Lower lobe of right lung (tissue), 2 donors: ENCODE measurements at regions not wholly inside any gene's neighbourhood (a gene's known extent, or its start where the extent isn't known, plus 50 kb on each side); places are given as distances from the start of the nearest gene placed in this dataset.

Experiments
- ATAC-seq, 2 donors: fragments of 200-7000 bp; cut with Tn5 transposase; one replicate each; pipeline ENCODE4 v1.9.1; 2020 to 2022; ENCODE audit warnings: mild to moderate bottlenecking in 2 of 2, moderate library complexity in 2 of 2
- DNase-seq: peaks from one replicate; pipeline ENCODE4 v3.0.0-alpha.2; 2020
- H3K27ac ChIP-seq: fragments of 200-600 bp; one replicate; pipeline ENCODE4 v1.8.0; 2022
- H3K27me3 ChIP-seq: fragments of 200-600 bp; one replicate; pipeline ENCODE4 v1.8.0; 2022; ENCODE audit warnings: low read depth
- H3K36me3 ChIP-seq: fragments of 200-600 bp; one replicate; pipeline ENCODE4 v1.8.0; 2022; ENCODE audit warnings: mild to moderate bottlenecking
- H3K4me1 ChIP-seq: fragments of 200-600 bp; one replicate; pipeline ENCODE4 v1.8.0; 2022
- H3K4me3 ChIP-seq: fragments of 200-600 bp; one replicate; pipeline ENCODE4 v1.8.0; 2022; ENCODE audit warnings: mild to moderate bottlenecking
- H3K9me3 ChIP-seq: fragments of 200-600 bp; one replicate; pipeline ENCODE4 v1.8.0; 2022
- intact Hi-C: fragments of 100-400 bp; cut with DNase I; formaldehyde crosslinking; loops from one replicate; pipeline ENCODE4 v1.11.0; 2022
- TF ChIP-seq, protein P1 (sequence below): fragments of 200-600 bp; IDR thresholded peaks from one replicate; pipeline ENCODE4 v1.8.0; 2022; ENCODE audit warnings: antibody characterized with exemption, mild to moderate bottlenecking
- donor health status: DM: no; HTN: yes; CAD: no; lungs with severe emphysema.

DNA sequence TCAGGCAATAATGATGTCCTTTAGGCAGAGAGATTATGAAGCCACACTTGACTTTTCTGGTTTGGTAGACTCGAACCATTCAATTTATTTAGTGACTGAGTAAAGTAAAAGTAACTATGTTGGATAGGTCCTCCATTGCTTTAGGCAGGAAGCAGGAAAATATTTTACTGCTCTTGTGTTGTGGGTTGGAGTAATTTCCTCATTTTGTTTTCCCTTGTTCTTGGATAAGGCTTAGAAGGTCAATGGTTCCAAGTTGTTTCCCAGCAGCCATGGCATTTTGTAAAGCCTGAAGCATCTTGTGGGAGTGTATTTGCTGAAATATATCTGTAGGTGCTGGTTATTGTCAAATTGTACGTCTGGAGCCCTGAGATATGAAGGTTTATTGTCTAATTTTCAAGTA, 161.2 kb upstream of the SLC38A2 start:
- Histone ChIP-seq H3K4me1 (peaks cover 4% of the 10 kb centered on the region), H3K27ac (no peak overlapping the region), H3K4me3 (no peak overlapping the region), H3K27me3 (no peaks in the 10 kb centered on the region), H3K9me3 (no peaks in the 10 kb centered on the region), H3K36me3 (no peaks in the 10 kb centered on the region)
- TF ChIP-seq, protein P1, sequence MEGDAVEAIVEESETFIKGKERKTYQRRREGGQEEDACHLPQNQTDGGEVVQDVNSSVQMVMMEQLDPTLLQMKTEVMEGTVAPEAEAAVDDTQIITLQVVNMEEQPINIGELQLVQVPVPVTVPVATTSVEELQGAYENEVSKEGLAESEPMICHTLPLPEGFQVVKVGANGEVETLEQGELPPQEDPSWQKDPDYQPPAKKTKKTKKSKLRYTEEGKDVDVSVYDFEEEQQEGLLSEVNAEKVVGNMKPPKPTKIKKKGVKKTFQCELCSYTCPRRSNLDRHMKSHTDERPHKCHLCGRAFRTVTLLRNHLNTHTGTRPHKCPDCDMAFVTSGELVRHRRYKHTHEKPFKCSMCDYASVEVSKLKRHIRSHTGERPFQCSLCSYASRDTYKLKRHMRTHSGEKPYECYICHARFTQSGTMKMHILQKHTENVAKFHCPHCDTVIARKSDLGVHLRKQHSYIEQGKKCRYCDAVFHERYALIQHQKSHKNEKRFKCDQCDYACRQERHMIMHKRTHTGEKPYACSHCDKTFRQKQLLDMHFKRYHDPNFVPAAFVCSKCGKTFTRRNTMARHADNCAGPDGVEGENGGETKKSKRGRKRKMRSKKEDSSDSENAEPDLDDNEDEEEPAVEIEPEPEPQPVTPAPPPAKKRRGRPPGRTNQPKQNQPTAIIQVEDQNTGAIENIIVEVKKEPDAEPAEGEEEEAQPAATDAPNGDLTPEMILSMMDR = no peak
- ATAC-seq (no peak), DNase-seq (no peak)
- intact Hi-C loops = no loop called here

DNA sequence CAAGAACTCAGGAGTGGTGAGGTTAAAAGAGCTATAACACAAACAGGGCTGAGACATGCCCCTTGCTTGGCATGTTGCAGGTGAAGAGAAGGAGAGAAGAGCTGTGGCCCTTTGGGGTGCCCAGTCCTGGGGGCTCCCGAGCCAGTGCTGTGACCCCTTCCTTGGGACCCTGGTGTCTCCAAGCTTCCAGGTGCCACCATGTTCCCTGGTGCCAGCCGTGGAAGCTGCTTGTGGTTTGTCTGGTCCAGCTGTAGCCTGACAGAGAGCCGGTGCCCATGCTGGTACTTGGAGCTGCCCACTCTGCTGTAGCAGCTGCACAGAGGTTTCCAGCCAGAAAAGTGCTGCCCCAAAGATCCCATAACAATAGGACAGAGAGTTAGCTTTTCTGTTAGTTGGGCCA, 159.2 kb upstream of the SLC38A2 start:
- no peaks in the 10 kb centered on the region for H3K27me3 ChIP-seq
- no peak overlapping the region for H3K4me3 ChIP-seq
- H3K36me3 ChIP-seq = no peaks in the 10 kb centered on the region
- TF ChIP-seq, protein P1 = no peak
- H3K4me1 ChIP-seq = peaks cover 4% of the 10 kb centered on the region
- ATAC-seq (no peak), DNase-seq (no peak)
- H3K9me3 ChIP-seq = no peaks in the 10 kb centered on the region
- intact Hi-C loops = no loop called here
- H3K27ac ChIP-seq = no peak overlapping the region

DNA sequence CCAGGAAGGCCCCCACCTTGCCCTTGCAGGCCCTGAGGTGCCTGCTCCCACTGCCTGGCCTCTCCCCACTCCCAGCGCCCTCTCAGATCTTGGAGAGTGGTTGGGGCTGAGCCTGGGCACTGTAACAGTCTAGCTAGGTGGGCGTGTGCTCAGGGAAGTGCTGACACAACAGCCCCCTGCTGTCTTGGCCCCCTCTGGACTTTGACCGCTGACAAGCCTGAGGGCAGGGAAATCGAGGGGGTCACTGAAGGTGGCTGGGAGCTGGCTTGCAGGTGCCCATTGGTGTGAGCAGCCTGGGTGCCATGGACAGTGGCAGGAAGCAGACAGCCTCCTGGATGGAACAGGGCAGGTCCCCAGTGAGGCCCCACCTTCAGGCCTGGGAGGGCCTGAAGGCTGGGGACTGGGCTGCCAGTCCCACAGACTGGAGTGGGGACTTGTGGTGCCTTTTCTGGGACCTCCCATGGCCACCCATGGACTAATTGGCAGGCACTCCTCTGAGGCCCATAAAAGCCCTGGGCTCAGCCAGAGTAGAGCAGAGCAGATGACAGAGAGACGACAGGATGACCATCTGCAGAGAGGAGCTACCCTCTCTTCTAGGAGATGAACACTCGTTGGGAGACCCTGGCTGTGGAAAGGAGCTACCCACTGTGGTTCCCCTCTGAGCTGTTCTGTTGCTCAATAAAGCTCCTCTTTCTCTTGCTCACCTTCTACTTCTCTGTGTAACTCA, 158.6 kb upstream of the SLC38A2 start:
- intact Hi-C loops = no loop called here
- no peak for DNase-seq
- Histone ChIP-seq H3K9me3 (no peaks in the 10 kb centered on the region), H3K4me3 (no peak overlapping the region), H3K4me1 (peaks cover 4% of the 10 kb centered on the region), H3K27ac (no peak overlapping the region), H3K27me3 (no peaks in the 10 kb centered on the region), H3K36me3 (no peaks in the 10 kb centered on the region)
- no peak for ATAC-seq
- TF ChIP-seq, protein P1 = no peak

DNA sequence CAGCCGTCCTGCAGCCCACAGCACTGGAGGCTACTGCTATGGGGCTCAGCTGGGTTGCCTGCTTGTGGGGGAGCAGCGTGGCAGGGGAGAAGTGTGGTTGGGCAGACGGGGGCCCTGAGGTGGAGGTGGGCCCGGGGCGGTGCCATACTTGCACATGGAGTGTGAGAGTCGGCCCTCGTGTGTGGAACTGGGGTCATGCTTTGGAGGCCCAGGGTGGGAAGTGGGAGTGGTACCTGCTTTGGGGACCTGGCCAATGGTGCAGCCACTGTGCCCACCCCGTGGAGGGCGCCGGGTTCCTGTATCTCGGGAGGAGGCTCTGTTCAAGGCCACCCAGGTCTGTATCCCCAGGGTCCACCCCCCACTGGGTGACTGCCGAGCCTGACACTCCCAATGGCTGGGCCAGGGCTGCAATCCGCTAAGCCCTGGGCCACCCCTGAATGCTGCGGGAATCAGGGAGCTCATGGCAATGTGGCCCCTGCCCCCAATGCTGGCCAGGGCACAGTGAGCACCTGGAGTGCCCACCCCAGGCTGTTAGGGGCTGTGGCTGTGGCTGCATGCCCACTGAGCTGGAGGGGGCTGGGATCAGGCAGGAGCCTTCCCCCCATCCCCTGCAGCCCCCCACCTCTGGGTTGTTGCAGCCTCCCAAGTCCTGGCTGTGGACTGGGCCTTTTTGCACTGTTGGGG, 157.9 kb upstream of the SLC38A2 start:
- Histone ChIP-seq H3K27me3 (no peaks in the 10 kb centered on the region), H3K27ac (no peak overlapping the region), H3K9me3 (no peaks in the 10 kb centered on the region), H3K4me3 (no peak overlapping the region), H3K36me3 (no peaks in the 10 kb centered on the region), H3K4me1 (peaks cover 5% of the 10 kb centered on the region)
- DNase-seq (no peak), ATAC-seq (peak in 1 of 2 donors; percentile 14)
- intact Hi-C loops = no loop called here
- TF ChIP-seq, protein P1 = no peak

DNA sequence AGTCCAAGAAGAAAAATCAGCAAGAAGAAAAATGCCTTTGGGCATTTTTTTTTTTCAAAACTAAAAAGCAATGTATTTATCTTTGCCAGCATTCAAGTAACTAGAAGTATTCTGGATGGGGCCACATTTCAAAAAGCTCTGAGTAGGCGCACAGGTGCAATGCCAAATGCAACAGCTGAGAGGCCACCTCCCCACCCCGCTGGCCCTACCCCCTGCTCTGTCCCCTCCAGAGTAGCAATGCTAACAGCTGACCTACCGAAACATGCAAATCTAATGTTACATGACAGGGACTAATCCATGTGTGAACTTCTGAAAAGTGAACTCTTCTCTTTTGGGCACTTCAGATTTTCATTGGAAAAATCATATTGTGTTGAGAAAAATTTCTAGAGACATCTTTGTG, 153.7 kb upstream of the SLC38A2 start:
- ATAC-seq (no peak), DNase-seq (no peak)
- TF ChIP-seq, protein P1 = no peak
- Histone ChIP-seq H3K4me1 (peaks cover 23% of the 10 kb centered on the region), H3K4me3 (no peak overlapping the region), H3K27ac (no peak overlapping the region), H3K9me3 (no peaks in the 10 kb centered on the region), H3K27me3 (no peaks in the 10 kb centered on the region), H3K36me3 (no peaks in the 10 kb centered on the region)
- intact Hi-C loops = no loop called here
